Liver (tissue), 8 donors: ENCODE measurements at regions not wholly inside any gene's neighbourhood (a gene's known extent, or its start where the extent isn't known, plus 50 kb on each side); places are given as distances from the start of the nearest gene placed in this dataset.

Experiments used
- DNase-seq: peaks from one replicate; pipeline ENCODE4 v3.0.0-alpha.2; 2017; ENCODE audit warnings: low spot score
- H3K27ac ChIP-seq, 2 donors: one replicate each; pipeline ENCODE4 v1.7.0; 2013; ENCODE audit warnings: inconsistent platforms in 2 of 2, low read length in 2 of 2, control low read depth in 1 of 2, low read depth in 1 of 2, mild to moderate bottlenecking in 1 of 2
- H3K27me3 ChIP-seq, 4 donors: one replicate each; pipeline versions ENCODE4 v1.6.1 to v1.7.0; 2013; ENCODE audit warnings: low read length in 3 of 4, inconsistent platforms in 1 of 4, mild to moderate bottlenecking in 1 of 4, moderate library complexity in 1 of 4; ENCODE audit not compliant: control insufficient read depth in 4 of 4, insufficient read depth in 4 of 4
- H3K36me3 ChIP-seq, 4 donors: one replicate each; pipeline versions ENCODE4 v1.6.1 to v1.7.0; 2013; ENCODE audit warnings: low read length in 3 of 4, mild to moderate bottlenecking in 3 of 4, low read depth in 1 of 4, moderate library complexity in 1 of 4; ENCODE audit not compliant: control insufficient read depth in 4 of 4, insufficient read depth in 3 of 4
- H3K4me1 ChIP-seq, 4 donors: one replicate each; pipeline versions ENCODE4 v1.6.1 to v1.7.0; 2013; ENCODE audit warnings: low read length in 3 of 4, mild to moderate bottlenecking in 3 of 4, moderate library complexity in 1 of 4; ENCODE audit not compliant: control insufficient read depth in 4 of 4, insufficient read depth in 4 of 4
- H3K4me3 ChIP-seq, 3 donors: one replicate each; pipeline versions ENCODE4 v1.6.1 to v1.7.0; 2013; ENCODE audit warnings: low read length in 3 of 3, control low read depth in 1 of 3, low read depth in 1 of 3, mild to moderate bottlenecking in 1 of 3
- H3K9ac ChIP-seq, 2 donors: one replicate each; pipeline ENCODE4 v1.7.0; 2013; ENCODE audit warnings: low read length in 2 of 2, mild to moderate bottlenecking in 2 of 2, moderate library complexity in 2 of 2, control low read depth in 1 of 2, low read depth in 1 of 2
- H3K9me3 ChIP-seq, 4 donors: one replicate each; pipeline versions ENCODE4 v1.6.1 to v1.7.0; 2013; ENCODE audit warnings: low read length in 3 of 4; ENCODE audit not compliant: control insufficient read depth in 4 of 4
- ATF3 ChIP-seq: IDR thresholded peaks from 2 replicates; pipeline ENCODE4 v1.6.1; 2016; ENCODE audit warnings: antibody characterized with exemption
- CTCF ChIP-seq: fragments of 150-350 bp; IDR thresholded peaks from 2 replicates; pipeline ENCODE4 v1.5.1; 2017; ENCODE audit warnings: improper control_type of control experiment, low read depth, low read length; ENCODE audit not compliant: missing input control
- EGR1 ChIP-seq, 2 donors: IDR thresholded peaks; 2 replicates each; pipeline ENCODE4 v1.6.1; 2016 to 2018; ENCODE audit warnings: antibody characterized with exemption in 2 of 2, low read depth in 2 of 2
- FOXA1 ChIP-seq: IDR thresholded peaks from 2 replicates; pipeline ENCODE4 v1.6.1; 2016; ENCODE audit warnings: antibody characterized with exemption
- FOXA2 ChIP-seq: IDR thresholded peaks from 2 replicates; pipeline ENCODE4 v1.6.1; 2016; ENCODE audit warnings: antibody characterized with exemption
- GABPA ChIP-seq, 2 donors: IDR thresholded peaks in 1 of 2; conservative IDR thresholded peaks in 1 of 2; 2 replicates each; pipeline ENCODE4 v1.6.1; 2016; ENCODE audit warnings: antibody characterized with exemption in 2 of 2, mild to moderate bottlenecking in 1 of 2, moderate library complexity in 1 of 2
- HNF4A ChIP-seq, 2 donors: conservative IDR thresholded peaks; 2 replicates each; pipeline ENCODE4 v1.6.1; 2016; ENCODE audit warnings: antibody characterized with exemption in 2 of 2, mild to moderate bottlenecking in 2 of 2
- HNF4G ChIP-seq: IDR thresholded peaks from 2 replicates; pipeline ENCODE4 v1.6.1; 2016; ENCODE audit warnings: antibody characterized with exemption
- JUND ChIP-seq, 2 donors: IDR thresholded peaks; 2 replicates each; pipeline ENCODE4 v1.6.1; 2016; ENCODE audit warnings: antibody characterized with exemption in 2 of 2
- MAX ChIP-seq: IDR thresholded peaks from 2 replicates; pipeline ENCODE4 v1.6.1; 2016; ENCODE audit warnings: antibody characterized with exemption
- NR2F2 ChIP-seq: IDR thresholded peaks from 2 replicates; pipeline ENCODE4 v1.6.1; 2016; ENCODE audit warnings: antibody characterized with exemption
- RAD21 ChIP-seq, 2 donors: IDR thresholded peaks; 2 replicates each; pipeline ENCODE4 v1.6.1; 2016; ENCODE audit warnings: antibody characterized with exemption in 2 of 2, mild to moderate bottlenecking in 2 of 2
- REST ChIP-seq: IDR thresholded peaks from 2 replicates; pipeline ENCODE4 v1.6.1; 2016; ENCODE audit warnings: antibody characterized with exemption, mild to moderate bottlenecking
- RXRA ChIP-seq, 2 donors: IDR thresholded peaks; 2 replicates each; pipeline ENCODE4 v1.6.1; 2017 to 2018; ENCODE audit warnings: antibody characterized with exemption in 2 of 2, mild to moderate bottlenecking in 1 of 2
- SP1 ChIP-seq: IDR thresholded peaks from 2 replicates; pipeline ENCODE4 v1.6.1; 2018; ENCODE audit warnings: antibody characterized with exemption, mild to moderate bottlenecking
- TAF1 ChIP-seq: conservative IDR thresholded peaks from 2 replicates; pipeline ENCODE4 v1.6.1; 2016; ENCODE audit warnings: antibody characterized with exemption, mild to moderate bottlenecking
- YY1 ChIP-seq: IDR thresholded peaks from 2 replicates; pipeline ENCODE4 v1.6.1; 2016; ENCODE audit warnings: antibody characterized with exemption, mild to moderate bottlenecking
- ZBTB33 ChIP-seq: IDR thresholded peaks from 2 replicates; pipeline ENCODE4 v1.6.1; 2016; ENCODE audit warnings: antibody characterized with exemption
- WGBS: extraction: QIAGEN DNeasy Blood & Tissue Kit; methylation state at CpG from one replicate; pipeline ENCODE4 v1.1.7; 2013; 5-methylcytosine and 5-hydroxymethylcytosine counted together
- donor health status: healthy.
- donor health status: healthy.
- donor health status: healthy.
- donor health status: healthy.
- donor health status: healthy.

- WGBS, result 62% methylated on average over 2 of the region's 2 CpGs
- no peak for DNase-seq
- no peaks in the 10 kb centered on the region for H3K27me3 ChIP-seq
- no peaks in the 10 kb centered on the region for H3K4me1 ChIP-seq
- TF ChIP-seq MAX, result no peak
- H3K36me3 ChIP-seq, result no peaks in the 10 kb centered on the region
- H3K9me3 ChIP-seq, result no peaks in the 10 kb centered on the region
- no peak overlapping the region for H3K4me3 ChIP-seq
- no peak overlapping the region for H3K9ac ChIP-seq
- no peak overlapping the region for H3K27ac ChIP-seq
Measured at GRCh38 chr5:93122446-93122845, 458.6 kb downstream of the NR2F1-AS1 start.

- DNase-seq, result no peak
- no peak overlapping the region for H3K27ac ChIP-seq
- no peak overlapping the region for H3K9ac ChIP-seq
- WGBS, result 77% methylated on average over 4 of the region's 4 CpGs
- H3K9me3 ChIP-seq, result no peaks in the 10 kb centered on the region
- no peaks in the 10 kb centered on the region for H3K36me3 ChIP-seq
- H3K4me1 ChIP-seq, result no peaks in the 10 kb centered on the region
- TF ChIP-seq TAF1 (no peak), YY1 (no peak), JUND (IDR thresholded peaks at IDR 0.05) (no peak), HNF4A (conservative IDR thresholded peaks at IDR 0.05) (no peak), FOXA1 (no peak), GABPA (IDR thresholded peaks at IDR 0.05 in 1 of 2, conservative IDR thresholded peaks at IDR 0.05 in 1 of 2) (no peak), NR2F2 (no peak), RAD21 (IDR thresholded peaks at IDR 0.05) (no peak), CTCF (no peak), SP1 (no peak)
- H3K4me3 ChIP-seq, result no peak overlapping the region
- no peaks in the 10 kb centered on the region for H3K27me3 ChIP-seq
Measured at GRCh38 chr5:93120771-93121170, 460.2 kb downstream of the NR2F1-AS1 start.

GRCh38 chr5:93120051-93120450 lies 461.0 kb downstream of the NR2F1-AS1 start:
- no peak for DNase-seq
- no peaks in the 10 kb centered on the region for H3K36me3 ChIP-seq
- no peak overlapping the region for H3K4me3 ChIP-seq
- no peak overlapping the region for H3K27ac ChIP-seq
- H3K27me3 ChIP-seq, result no peaks in the 10 kb centered on the region
- WGBS, result 58% methylated on average over 1 of the region's 1 CpG
- no peak overlapping the region for H3K9ac ChIP-seq
- no peaks in the 10 kb centered on the region for H3K4me1 ChIP-seq
- TF ChIP-seq ZBTB33 (no peak), CTCF (no peak), JUND (IDR thresholded peaks at IDR 0.05) (no peak), HNF4A (conservative IDR thresholded peaks at IDR 0.05) (no peak), FOXA2 (no peak), TAF1 (no peak), MAX (no peak), SP1 (no peak), HNF4G (no peak), YY1 (no peak), GABPA (IDR thresholded peaks at IDR 0.05 in 1 of 2, conservative IDR thresholded peaks at IDR 0.05 in 1 of 2) (no peak), RXRA (IDR thresholded peaks at IDR 0.05) (no peak), REST (no peak), EGR1 (IDR thresholded peaks at IDR 0.05; ENCODE audit: low read depth in 2 of 2) (no peak), FOXA1 (no peak), RAD21 (IDR thresholded peaks at IDR 0.05) (no peak), ATF3 (no peak)
- H3K9me3 ChIP-seq, result no peaks in the 10 kb centered on the region
